GM10266 (cell line): ENCODE measurements at regions not wholly inside any gene's neighbourhood (a gene's known extent, or its start where the extent isn't known, plus 50 kb on each side); places are given as distances from the start of the nearest gene placed in this dataset.
A peak's percentile ranks its signal among the peaks of the same experiment; 100 is the strongest.

Source experiments
- DNase-seq: peaks from one replicate; pipeline ENCODE4 v3.0.0; 2012; ENCODE audit errors: extremely low spot score
- CTCF ChIP-seq: IDR thresholded peaks from 2 replicates; pipeline ENCODE4 v1.5.1; 2012; ENCODE audit warnings: mild to moderate bottlenecking, low read depth; ENCODE audit not compliant: control insufficient read depth, insufficient read depth; ENCODE audit errors: missing control alignments

- TF ChIP-seq CTCF = no peak
- no peak for DNase-seq
These were observed 1349.8 kb upstream of the GJE1 start for GRCh38 chr6:140782941-140783340.

- no peak for TF ChIP-seq CTCF
- DNase-seq = no peak
These were observed 1352.6 kb upstream of the GJE1 start for GRCh38 chr6:140779991-140780596.

DNA sequence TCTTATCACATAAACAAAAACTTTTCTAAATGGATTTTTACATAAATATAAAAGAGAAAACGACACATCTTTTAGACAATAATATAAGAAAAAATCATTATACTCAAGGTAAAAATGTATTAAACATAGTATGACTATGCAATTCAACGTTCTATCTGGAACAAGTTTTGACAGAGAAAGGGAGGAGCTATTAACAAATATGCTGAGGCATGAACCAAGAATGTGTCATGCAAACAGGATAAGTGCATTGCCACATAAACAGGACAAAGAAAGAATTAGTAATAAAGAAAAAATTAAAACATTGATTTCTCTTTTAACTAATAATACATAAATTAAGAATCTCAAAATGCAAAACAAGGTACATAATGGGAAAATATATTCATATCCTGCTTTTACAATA is 1353.4 kb upstream of the GJE1 start:
- DNase-seq = no peak

DNA sequence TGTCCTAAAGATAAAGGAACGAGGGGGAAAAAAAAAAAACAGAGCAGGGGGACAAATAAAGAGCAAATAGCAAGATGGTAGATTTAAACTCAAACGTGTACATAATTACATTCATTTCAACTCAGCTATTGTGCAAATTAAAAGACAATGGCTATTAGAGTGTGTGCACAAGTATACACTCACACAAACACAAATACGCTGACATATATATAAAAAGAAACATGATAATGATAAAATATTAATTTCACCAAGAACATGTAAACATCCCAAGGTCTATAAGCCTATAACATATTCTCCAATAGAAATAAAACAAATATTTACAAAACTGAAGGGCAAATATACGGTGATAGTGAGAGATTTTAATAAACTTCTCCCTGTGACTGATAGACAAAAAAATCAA is 1354.9 kb upstream of the GJE1 start:
- no peak for TF ChIP-seq CTCF
- DNase-seq = no peak

More for the DNA sequence above, 1353.4 kb upstream of the GJE1 start:
- TF ChIP-seq CTCF = no peak

DNA sequence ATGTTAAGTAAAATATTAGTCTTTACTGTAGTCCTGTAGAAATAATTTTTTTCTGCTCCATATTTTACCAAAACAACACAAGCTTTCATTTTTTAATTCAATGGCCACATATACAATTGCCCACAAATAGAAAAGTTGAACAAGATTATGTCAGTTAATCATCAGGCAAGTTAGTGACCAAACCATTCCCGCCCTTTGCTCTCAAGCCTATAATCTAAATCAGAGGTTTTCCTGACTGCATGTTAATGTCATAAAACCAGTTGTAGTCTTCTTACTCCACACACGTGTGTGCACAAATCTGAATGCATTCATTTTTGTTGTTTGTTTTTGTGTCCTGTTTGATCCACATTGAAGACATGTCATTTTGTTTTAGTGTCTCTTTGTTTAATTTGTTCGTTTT is 1357.7 kb upstream of the GJE1 start:
- no peak for DNase-seq
- no peak for TF ChIP-seq CTCF

DNA sequence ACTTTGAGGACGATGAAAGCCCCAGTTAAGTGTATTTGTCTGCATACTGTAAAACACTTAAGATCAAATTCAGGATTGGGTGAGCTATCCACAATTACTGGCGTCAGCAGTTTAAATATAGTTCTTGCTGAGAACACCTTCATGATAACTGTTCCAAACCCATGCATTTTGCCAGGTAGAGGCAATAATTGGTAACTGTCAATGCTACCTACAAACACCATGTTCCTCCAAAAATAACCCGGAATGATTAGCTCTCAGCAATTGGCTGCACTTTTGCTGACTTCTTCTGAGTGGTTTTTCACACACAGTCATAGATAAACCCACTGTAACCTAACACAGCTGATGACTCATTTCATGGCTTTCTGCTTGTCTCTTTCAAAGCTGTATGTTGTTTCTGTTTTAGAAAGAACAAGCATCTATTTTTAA is 1358.6 kb upstream of the GJE1 start:
- DNase-seq = peak; percentile 13

More for the DNA sequence above, 1358.6 kb upstream of the GJE1 start:
- no peak for TF ChIP-seq CTCF
